ENCODE measurements at regions not wholly inside any gene's neighbourhood (a gene's known extent, or its start where the extent isn't known, plus 50 kb on each side); places are given as distances from the start of the nearest gene placed in this dataset.
"Not testable (repeated sequence)": the region's sequence is repeated elsewhere in the genome, so short reads cannot be mapped to it uniquely, and the experiment has no call there.

- FAIRE-seq (no peak), DNase-seq (no peak)
- Histone ChIP-seq H3K27ac (ENCODE audit: low read depth in 2 of 2, low read length in 2 of 2) (no peak overlapping the region), H3K4me1 (ENCODE audit: control insufficient read depth in 2 of 3, insufficient read depth in 2 of 3, low read depth in 1 of 3, low read length in 3 of 3) (no peaks in the 10 kb centered on the region), H3K27me3 (ENCODE audit: control insufficient read depth, insufficient read depth, low read length) (no peaks in the 10 kb centered on the region), H3K9ac (ENCODE audit: low read length in 3 of 3) (no peak overlapping the region), H3K36me3 (ENCODE audit: control insufficient read depth in 2 of 3, insufficient read depth in 3 of 3, low read length in 3 of 3) (no peaks in the 10 kb centered on the region), H3K4me3 (ENCODE audit: low read length in 3 of 3) (no peak overlapping the region), H3K9me3 (ENCODE audit: control insufficient read depth in 2 of 3, insufficient read depth in 1 of 3, low read length in 3 of 3) (no peaks in the 10 kb centered on the region)
- TF ChIP-seq CTCF (IDR thresholded peaks at IDR 0.05; ENCODE audit: borderline replicate concordance, extremely low read depth, insufficient read depth): no peak
- intact Hi-C loops (cut with DNase I): no loop called here
Observed at GRCh38 chr4:164345756-164346155, 408.2 kb upstream of the SMIM31 start.

- FAIRE-seq: no peak
- H3K27ac ChIP-seq (ENCODE audit: low read depth in 2 of 2, low read length in 2 of 2): no peak overlapping the region
- TF ChIP-seq CTCF (IDR thresholded peaks at IDR 0.05; ENCODE audit: borderline replicate concordance, extremely low read depth, insufficient read depth): no peak
- no peaks in the 10 kb centered on the region for H3K36me3 ChIP-seq (ENCODE audit: control insufficient read depth in 2 of 3, insufficient read depth in 3 of 3, low read length in 3 of 3)
- intact Hi-C loops (cut with DNase I): no loop called here
- no peaks in the 10 kb centered on the region for H3K9me3 ChIP-seq (ENCODE audit: control insufficient read depth in 2 of 3, insufficient read depth in 1 of 3, low read length in 3 of 3)
- no peak overlapping the region for H3K9ac ChIP-seq (ENCODE audit: low read length in 3 of 3)
- no peaks in the 10 kb centered on the region for H3K27me3 ChIP-seq (ENCODE audit: control insufficient read depth, insufficient read depth, low read length)
- no peaks in the 10 kb centered on the region for H3K4me1 ChIP-seq (ENCODE audit: control insufficient read depth in 2 of 3, insufficient read depth in 2 of 3, low read depth in 1 of 3, low read length in 3 of 3)
- DNase-seq: no peak
- H3K4me3 ChIP-seq (ENCODE audit: low read length in 3 of 3): no peak overlapping the region
Observed at GRCh38 chr4:164350061-164350460, 403.9 kb upstream of the SMIM31 start.

DNA sequence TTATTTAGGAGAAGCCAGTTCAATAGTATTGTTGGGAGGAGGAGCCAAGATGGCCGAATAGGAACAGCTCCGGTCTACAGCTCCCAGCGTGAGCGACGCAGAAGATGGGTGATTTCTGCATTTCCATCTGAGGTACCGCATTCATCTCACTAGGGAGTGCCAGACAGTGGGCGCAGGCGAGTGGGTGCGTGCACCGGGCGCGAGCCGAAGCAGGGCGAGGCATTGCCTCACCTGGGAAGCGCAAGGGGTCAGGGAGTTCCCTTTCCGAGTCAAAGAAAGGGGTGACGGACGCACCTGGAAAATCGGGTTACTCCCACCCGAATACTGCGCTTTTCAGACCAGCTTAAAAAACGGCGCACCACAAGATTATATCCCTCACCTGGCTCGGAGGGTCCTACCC lies 403.2 kb upstream of the SMIM31 start:
- intact Hi-C loops (cut with DNase I); H3K4me3 ChIP-seq (ENCODE audit: low read length in 3 of 3); H3K27me3 ChIP-seq (ENCODE audit: control insufficient read depth, insufficient read depth, low read length); H3K9me3 ChIP-seq (ENCODE audit: control insufficient read depth in 2 of 3, insufficient read depth in 1 of 3, low read length in 3 of 3); H3K27ac ChIP-seq (ENCODE audit: low read depth in 2 of 2, low read length in 2 of 2); DNase-seq; H3K36me3 ChIP-seq (ENCODE audit: control insufficient read depth in 2 of 3, insufficient read depth in 3 of 3, low read length in 3 of 3); H3K9ac ChIP-seq (ENCODE audit: low read length in 3 of 3); FAIRE-seq; H3K4me1 ChIP-seq (ENCODE audit: control insufficient read depth in 2 of 3, insufficient read depth in 2 of 3, low read depth in 1 of 3, low read length in 3 of 3): not testable (repeated sequence)

DNA sequence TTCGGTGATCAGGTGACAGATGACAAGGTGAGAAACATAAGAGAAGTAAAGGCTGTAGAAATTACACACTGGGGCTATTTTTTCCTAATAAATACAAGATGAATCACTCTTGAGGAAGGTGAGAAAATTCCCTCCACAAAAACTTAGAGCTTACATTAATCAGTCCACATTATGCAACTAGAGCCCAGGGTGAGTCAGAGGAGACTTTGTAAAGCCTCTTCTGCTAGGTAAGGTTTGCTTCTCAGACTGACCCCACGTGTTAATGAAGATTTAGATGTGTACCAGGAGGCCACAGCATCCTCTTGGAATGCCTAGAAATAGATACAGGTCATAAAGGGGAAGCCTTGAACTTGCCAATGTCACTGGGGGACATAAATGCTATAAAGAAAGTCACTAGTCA lies 396.0 kb upstream of the SMIM31 start:
- no peak for TF ChIP-seq CTCF (IDR thresholded peaks at IDR 0.05; ENCODE audit: borderline replicate concordance, extremely low read depth, insufficient read depth)
- H3K4me3 ChIP-seq (ENCODE audit: low read length in 3 of 3): no peak overlapping the region
- intact Hi-C loops (cut with DNase I): no loop called here
- H3K9ac ChIP-seq (ENCODE audit: low read length in 3 of 3): no peak overlapping the region
- H3K27ac ChIP-seq (ENCODE audit: low read depth in 2 of 2, low read length in 2 of 2): no peak overlapping the region
- H3K9me3 ChIP-seq (ENCODE audit: control insufficient read depth in 2 of 3, insufficient read depth in 1 of 3, low read length in 3 of 3): no peaks in the 10 kb centered on the region
- no peaks in the 10 kb centered on the region for H3K27me3 ChIP-seq (ENCODE audit: control insufficient read depth, insufficient read depth, low read length)
- DNase-seq (no peak), FAIRE-seq (no peak)
- no peaks in the 10 kb centered on the region for H3K4me1 ChIP-seq (ENCODE audit: control insufficient read depth in 2 of 3, insufficient read depth in 2 of 3, low read depth in 1 of 3, low read length in 3 of 3)
- no peaks in the 10 kb centered on the region for H3K36me3 ChIP-seq (ENCODE audit: control insufficient read depth in 2 of 3, insufficient read depth in 3 of 3, low read length in 3 of 3)
